GM19438 (cell line): ENCODE measurements at regions not wholly inside any gene's neighbourhood (a gene's known extent, or its start where the extent isn't known, plus 50 kb on each side); places are given as distances from the start of the nearest gene placed in this dataset.

Source experiments
- ATAC-seq: cut with Tn5 transposase; IDR thresholded peaks from one replicate; pipeline ENCODE4 v1.9.1; 2021; ENCODE audit warnings: low read depth; ENCODE audit not compliant: unreplicated experiment

GRCh38 chr11:38330578-38330977, 1732.5 kb upstream of the RAG2 start:
- ATAC-seq: no peak

GRCh38 chr11:38323961-38324761, 1726.1 kb upstream of the RAG2 start:
- ATAC-seq: no peak

DNA sequence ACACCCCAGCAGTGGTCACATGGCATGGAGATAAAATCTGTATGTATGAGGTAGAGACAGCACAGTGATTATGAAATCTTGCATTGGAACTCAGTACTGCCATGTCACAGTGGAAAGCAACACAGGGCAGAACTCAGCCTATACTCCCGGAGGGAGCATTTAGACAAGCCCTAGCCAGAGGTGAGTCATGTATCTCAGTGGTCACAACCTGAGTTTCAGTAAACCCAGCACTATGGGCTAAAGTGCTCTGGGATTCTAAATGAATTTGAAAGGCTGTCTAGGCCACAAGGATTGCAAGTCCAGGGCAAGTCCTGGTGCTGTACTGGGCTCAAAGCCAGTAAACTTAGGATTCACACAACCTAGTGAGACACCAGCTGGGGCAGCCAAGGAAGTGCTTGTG, 1717.1 kb upstream of the RAG2 start:
- no peak for ATAC-seq

DNA sequence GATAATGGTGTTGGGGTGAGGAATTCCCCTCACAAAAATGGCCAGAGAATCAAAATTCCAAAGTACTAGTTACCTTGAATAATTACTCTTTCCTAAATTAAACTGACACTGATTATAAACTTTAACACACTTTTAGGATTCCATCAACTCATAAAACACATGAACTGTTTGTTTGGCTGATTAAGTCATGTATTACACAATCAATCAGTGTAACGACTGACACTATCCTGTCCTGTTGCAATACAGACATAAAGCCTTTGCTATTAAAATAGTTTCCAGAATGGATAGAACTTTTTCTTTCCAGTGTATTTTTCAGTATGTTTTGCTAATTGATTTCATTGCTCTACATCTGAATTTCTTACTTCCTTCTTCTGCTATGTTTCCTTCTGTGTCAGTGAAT, 1709.4 kb upstream of the RAG2 start:
- ATAC-seq: no peak

DNA sequence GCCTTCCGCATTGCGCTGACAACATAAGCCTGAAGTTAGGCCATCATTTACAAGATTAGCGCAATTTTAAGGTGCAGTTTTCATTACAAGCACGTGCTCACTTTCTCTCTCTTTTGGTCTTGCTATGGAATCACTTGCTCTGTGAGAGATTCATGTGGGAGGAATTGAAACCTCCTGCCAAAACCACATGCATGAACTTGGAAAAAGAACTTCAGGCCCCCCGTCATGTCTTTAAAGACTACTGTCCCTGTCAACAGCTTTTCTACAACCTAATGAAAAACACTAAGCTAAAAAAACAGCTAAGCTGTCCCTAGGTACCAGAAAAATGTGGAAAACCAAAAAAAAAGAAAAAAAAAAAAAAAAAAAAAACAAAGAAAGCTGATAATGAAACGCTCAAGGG, 1707.6 kb upstream of the RAG2 start:
- no peak for ATAC-seq

DNA sequence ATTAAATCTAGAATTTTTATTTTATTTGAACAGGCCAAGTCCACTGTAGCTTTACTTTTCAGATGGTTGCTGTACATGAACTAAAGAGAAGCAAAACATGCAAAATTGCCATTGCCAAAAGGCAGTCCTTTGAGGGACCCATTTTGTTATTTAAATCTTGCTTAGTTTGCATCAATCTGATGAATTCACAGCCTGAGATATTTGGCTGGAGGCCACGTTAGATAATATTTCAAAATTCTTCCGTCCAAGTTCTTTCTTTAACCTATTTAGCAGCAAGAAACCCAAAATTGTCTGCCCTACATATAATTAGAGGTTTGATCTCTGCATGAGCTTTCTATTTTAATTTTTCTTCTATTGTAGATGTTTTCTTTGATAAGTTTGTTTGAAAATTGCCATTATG, 1706.9 kb upstream of the RAG2 start:
- no peak for ATAC-seq

DNA sequence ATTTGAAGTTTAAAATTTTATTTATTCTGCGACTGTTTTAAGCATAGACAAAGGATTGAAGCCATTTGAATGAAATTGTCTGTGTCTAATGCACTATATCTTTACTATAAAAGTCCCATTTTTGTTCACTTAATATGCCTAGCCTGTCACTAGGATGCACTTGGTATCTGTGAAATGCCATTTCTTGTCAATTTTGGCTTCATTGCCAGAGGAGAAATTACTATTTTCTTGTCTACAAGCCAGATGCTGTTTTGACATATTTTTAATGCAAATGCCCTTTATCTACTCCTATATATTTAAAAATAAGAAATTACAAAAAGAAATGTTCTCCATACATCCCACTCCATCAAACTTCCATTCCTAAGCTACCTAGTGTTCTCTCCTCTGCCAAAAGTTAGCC, 1704.5 kb upstream of the RAG2 start:
- ATAC-seq: no peak

GRCh38 chr11:38300570-38300969, 1702.5 kb upstream of the RAG2 start:
- ATAC-seq: no peak

GRCh38 chr11:38296211-38296776, 1698.3 kb upstream of the RAG2 start:
- ATAC-seq: no peak

GRCh38 chr11:38282718-38283117, 1684.7 kb upstream of the RAG2 start:
- ATAC-seq: no peak

- ATAC-seq: no peak
Measured at GRCh38 chr11:38278457-38279141, 1680.6 kb upstream of the RAG2 start.

- ATAC-seq: no peak
Measured at GRCh38 chr11:38274031-38274430, 1676.0 kb upstream of the RAG2 start.

DNA sequence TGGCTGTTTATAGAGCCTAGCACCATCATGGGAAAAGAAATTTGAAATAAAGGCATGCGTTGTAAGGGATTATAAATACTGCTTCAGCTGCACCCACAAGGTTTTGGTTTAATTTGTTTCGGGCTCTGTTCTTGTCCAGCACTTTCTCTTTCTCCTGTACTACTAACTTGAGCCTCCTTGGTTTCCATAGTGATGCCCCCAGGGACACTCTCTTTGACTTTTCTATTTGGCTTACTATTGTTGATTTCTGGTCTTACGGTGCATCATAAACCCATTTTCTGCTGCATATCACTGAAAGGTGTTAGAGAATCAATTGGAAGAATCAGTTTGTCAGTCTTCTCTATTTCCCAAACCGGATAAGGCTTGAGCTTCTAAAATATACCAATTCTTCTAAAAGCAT, 1674.3 kb upstream of the RAG2 start:
- ATAC-seq: no peak

GRCh38 chr11:38266691-38267090, 1668.7 kb upstream of the RAG2 start:
- ATAC-seq: no peak

- no peak for ATAC-seq
Measured at GRCh38 chr11:38256436-38256835, 1658.4 kb upstream of the RAG2 start.

GRCh38 chr11:38254913-38255312, 1656.9 kb upstream of the RAG2 start:
- ATAC-seq: no peak

GRCh38 chr11:38252620-38253019, 1654.6 kb upstream of the RAG2 start:
- no peak for ATAC-seq

DNA sequence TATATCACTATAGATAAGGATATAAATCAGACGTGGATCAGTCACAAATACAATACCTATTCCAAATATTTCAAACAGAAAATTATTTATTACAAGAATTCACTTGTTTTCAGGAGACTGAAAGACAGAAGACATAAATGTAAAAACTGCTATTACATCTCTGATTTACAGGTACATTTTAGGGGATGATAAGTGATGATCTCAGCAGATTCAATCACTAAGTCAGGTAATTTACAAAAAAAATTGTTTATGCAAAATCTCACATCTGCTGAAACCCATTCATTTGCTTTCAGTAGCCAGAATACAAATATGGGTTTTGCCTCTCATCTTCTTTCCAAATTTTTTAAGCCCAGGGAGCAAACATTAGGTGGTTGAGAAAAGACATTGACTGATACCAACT, 1648.4 kb upstream of the RAG2 start:
- ATAC-seq: no peak

DNA sequence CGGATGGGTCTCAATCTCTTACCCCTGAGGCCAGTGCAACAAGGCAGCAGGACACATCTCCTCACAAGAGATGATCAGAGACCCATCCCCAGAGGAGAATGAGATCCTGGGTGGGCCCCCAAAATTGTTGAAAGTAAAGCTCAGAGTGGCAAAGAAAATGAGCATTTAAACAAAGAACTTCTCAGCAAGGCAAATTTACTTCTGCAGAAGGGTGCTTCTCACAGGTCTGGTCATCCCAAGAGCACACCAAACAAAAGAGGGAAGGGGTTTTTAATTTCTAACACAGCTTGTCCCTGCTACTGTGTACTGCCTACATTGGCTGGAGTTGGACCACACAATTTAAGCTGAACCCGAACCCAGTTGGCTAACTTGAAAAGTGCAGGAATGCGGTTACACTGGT, 1628.6 kb upstream of the RAG2 start:
- no peak for ATAC-seq

GRCh38 chr11:38221295-38221694, 1623.3 kb upstream of the RAG2 start:
- no peak for ATAC-seq

DNA sequence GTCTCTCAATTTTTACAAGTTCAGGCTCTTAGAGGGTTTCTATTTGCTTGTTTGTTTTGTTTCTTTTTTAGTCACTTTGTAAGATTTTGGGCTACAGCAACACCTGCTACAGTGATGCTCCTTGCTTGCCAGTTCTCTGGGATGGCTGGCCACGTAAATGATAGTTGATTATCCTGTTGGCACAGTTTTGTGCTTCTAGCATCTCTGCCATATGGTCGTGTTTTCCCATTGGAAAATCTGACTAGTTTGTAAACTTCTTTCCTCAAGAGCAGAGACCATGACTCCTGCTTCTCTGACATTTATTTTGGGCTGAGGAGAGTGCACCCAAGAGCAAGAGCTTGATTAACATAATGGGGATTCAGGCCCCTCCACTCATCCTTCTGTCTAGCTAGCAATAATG, 1621.6 kb upstream of the RAG2 start:
- ATAC-seq: no peak

DNA sequence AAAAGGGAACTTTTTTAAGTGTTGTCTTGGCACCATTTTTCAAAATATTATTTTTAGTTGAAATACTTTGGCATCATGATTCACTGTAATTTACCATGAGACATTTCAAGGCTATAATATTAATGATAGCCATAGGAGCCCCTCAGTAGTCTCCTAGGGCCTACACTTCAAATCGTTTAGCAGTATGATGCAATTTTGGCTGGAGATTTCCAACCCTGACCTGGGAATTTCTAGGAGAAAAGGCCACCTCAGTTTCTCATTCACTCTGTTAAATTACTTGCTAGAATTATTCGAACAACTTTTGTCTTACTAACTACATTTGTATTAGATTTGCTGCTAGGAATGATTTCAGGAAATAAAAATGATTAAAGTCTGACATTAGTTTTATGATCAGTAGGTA, 1610.9 kb upstream of the RAG2 start:
- no peak for ATAC-seq
